Fibroblast of lung (primary cell): ENCODE measurements at regions not wholly inside any gene's neighbourhood (a gene's known extent, or its start where the extent isn't known, plus 50 kb on each side); places are given as distances from the start of the nearest gene placed in this dataset.

Experiments
- EZH2 ChIP-seq: IDR thresholded peaks from 2 replicates; pipeline ENCODE4 v1.5.1; 2012; ENCODE audit warnings: low read length, control low read depth, mild to moderate bottlenecking; ENCODE audit errors: missing control alignments
- TF ChIP-seq, protein P1 (sequence below), 2 donors: IDR thresholded peaks in 1 of 2; conservative IDR thresholded peaks in 1 of 2; 1 replicate in 1 of 2; 2 replicates in 1 of 2; pipeline ENCODE4 v1.5.1; 2011 to 2012; ENCODE audit warnings: low read length in 2 of 2, control low read depth in 1 of 2, inconsistent platforms in 1 of 2, low read depth in 1 of 2, mild to moderate bottlenecking in 1 of 2

DNA sequence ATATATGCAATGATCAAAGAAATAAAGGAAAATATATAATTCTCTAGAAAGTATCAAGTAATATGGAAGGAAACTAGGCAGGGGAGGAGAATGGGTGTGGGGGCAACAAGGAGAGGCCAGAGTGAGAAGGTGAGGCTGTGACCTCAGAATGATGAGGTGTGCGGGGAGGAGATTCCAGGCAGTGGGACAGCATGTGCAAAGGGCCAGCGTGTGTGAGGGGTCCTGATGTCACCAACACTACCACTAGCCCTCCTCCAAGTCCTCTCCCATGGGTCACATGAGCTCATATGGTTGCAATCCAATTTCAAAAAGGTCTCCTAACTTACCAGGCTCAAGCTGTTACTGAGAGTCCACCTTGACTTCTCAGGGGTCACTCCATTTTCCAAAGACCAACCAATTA lies 463.9 kb downstream of the MN1 start:
- TF ChIP-seq, protein P1, sequence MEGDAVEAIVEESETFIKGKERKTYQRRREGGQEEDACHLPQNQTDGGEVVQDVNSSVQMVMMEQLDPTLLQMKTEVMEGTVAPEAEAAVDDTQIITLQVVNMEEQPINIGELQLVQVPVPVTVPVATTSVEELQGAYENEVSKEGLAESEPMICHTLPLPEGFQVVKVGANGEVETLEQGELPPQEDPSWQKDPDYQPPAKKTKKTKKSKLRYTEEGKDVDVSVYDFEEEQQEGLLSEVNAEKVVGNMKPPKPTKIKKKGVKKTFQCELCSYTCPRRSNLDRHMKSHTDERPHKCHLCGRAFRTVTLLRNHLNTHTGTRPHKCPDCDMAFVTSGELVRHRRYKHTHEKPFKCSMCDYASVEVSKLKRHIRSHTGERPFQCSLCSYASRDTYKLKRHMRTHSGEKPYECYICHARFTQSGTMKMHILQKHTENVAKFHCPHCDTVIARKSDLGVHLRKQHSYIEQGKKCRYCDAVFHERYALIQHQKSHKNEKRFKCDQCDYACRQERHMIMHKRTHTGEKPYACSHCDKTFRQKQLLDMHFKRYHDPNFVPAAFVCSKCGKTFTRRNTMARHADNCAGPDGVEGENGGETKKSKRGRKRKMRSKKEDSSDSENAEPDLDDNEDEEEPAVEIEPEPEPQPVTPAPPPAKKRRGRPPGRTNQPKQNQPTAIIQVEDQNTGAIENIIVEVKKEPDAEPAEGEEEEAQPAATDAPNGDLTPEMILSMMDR (conservative IDR thresholded peaks at IDR 0.05 in 1 of 2, IDR thresholded peaks at IDR 0.05 in 1 of 2; ENCODE audit: low read depth in 1 of 2, low read length in 2 of 2), result no peak
- TF ChIP-seq EZH2, result no peak
